Body of pancreas (tissue), 4 donors: ENCODE measurements at regions not wholly inside any gene's neighbourhood (a gene's known extent, or its start where the extent isn't known, plus 50 kb on each side); places are given as distances from the start of the nearest gene placed in this dataset.

ENCODE experiments used
- ATAC-seq: fragments of 150-250 bp; one replicate; pipeline ENCODE4 v1.9.1; 2016
- DNase-seq, 4 donors: peaks; one replicate each; pipeline ENCODE4 v3.0.0-alpha.2; 2019
- H3K27ac ChIP-seq, 4 donors: fragments of 200-600 bp; sonication (generic); 1 replicate in 3 of 4; 2 replicates in 1 of 4; pipeline versions ENCODE4 v1.5.1 to v1.6.1; 2016 to 2019; ENCODE audit warnings: mild to moderate bottlenecking in 1 of 4, mixed read lengths in 1 of 4, moderate library complexity in 1 of 4
- H3K27me3 ChIP-seq, 2 donors: fragments of 200-600 bp; sonication (generic); one replicate each; pipeline ENCODE4 v1.6.0; 2016; ENCODE audit warnings: mild to moderate bottlenecking in 1 of 2
- H3K36me3 ChIP-seq, 2 donors: fragments of 200-600 bp; sonication (generic); replicated peaks in 1 of 2; 2 replicates each; pipeline ENCODE4 v1.5.1; 2016; ENCODE audit warnings: low read depth in 2 of 2; ENCODE audit not compliant: insufficient read depth in 1 of 2
- H3K4me1 ChIP-seq: fragments of 200-600 bp; sonication (generic); one replicate; pipeline ENCODE4 v1.6.0; 2016
- H3K4me3 ChIP-seq, 2 donors: fragments of 200-600 bp; sonication (generic); 1 replicate in 1 of 2; 2 replicates in 1 of 2; pipeline ENCODE4 v1.5.1; 2016 to 2019
- H3K9me3 ChIP-seq, 3 donors: fragments of 200-600 bp; sonication (generic); 1 replicate in 2 of 3; 2 replicates in 1 of 3; pipeline ENCODE4 v1.5.1; 2016
- POLR2A ChIP-seq, 3 donors: fragments of 450-650 bp; IDR thresholded peaks; one replicate each; pipeline ENCODE4 v1.6.1; 2016; ENCODE audit warnings: antibody characterized with exemption in 3 of 3, mild to moderate bottlenecking in 2 of 3
- WGBS, 2 donors: methylation state at CpG; one replicate each; pipeline ENCODE4 v1.1.5; 2017; 5-methylcytosine and 5-hydroxymethylcytosine counted together
- intact Hi-C: fragments of 100-400 bp; cut with DNase I; formaldehyde crosslinking; loops from one replicate; pipeline ENCODE4 v1.15.1; 2023
- TF ChIP-seq, protein P1 (sequence below), 7 experiments: fragments of 450-650 bp in 4 of 7; fragments of 200-600 bp in 3 of 7; sonication (generic) in 3 of 7; IDR thresholded peaks; one replicate each; pipeline ENCODE4 v1.5.1; 2016 to 2019; ENCODE audit warnings: antibody characterized with exemption in 7 of 7

DNA sequence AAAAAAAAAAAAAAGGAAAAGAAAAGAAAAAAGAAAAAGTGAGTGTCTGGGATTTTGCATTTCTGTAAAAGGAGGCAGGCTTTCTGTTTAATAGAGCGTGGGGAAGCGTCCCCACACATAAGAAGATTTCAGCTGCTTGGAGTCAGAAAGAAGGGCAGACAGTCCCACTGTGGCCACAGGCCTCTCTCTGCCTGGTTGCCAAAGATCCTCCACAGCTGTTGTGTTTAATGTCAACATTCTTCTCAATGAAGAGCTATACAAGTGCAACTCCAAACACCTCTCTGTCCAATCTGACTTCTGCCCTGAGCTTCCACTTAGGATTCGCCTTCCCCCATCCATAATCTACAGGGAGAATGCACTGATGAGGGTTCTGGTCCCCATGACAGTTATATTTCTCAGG lies 64.3 kb upstream of the MLN start:
- no peak for DNase-seq
- TF ChIP-seq, protein P1, sequence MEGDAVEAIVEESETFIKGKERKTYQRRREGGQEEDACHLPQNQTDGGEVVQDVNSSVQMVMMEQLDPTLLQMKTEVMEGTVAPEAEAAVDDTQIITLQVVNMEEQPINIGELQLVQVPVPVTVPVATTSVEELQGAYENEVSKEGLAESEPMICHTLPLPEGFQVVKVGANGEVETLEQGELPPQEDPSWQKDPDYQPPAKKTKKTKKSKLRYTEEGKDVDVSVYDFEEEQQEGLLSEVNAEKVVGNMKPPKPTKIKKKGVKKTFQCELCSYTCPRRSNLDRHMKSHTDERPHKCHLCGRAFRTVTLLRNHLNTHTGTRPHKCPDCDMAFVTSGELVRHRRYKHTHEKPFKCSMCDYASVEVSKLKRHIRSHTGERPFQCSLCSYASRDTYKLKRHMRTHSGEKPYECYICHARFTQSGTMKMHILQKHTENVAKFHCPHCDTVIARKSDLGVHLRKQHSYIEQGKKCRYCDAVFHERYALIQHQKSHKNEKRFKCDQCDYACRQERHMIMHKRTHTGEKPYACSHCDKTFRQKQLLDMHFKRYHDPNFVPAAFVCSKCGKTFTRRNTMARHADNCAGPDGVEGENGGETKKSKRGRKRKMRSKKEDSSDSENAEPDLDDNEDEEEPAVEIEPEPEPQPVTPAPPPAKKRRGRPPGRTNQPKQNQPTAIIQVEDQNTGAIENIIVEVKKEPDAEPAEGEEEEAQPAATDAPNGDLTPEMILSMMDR (IDR thresholded peaks at IDR 0.05) = no peak
- H3K36me3 ChIP-seq = no peaks in the 10 kb centered on the region
- H3K27ac ChIP-seq = no peak overlapping the region
- ATAC-seq = no peak
- no peaks in the 10 kb centered on the region for H3K9me3 ChIP-seq
- H3K4me1 ChIP-seq = no peaks in the 10 kb centered on the region
- intact Hi-C loops = no loop called here
- 81 to 88% methylated on average over 3 of the region's 3 CpGs for WGBS, 2 donors
- no peak overlapping the region for H3K4me3 ChIP-seq
- no peaks in the 10 kb centered on the region for H3K27me3 ChIP-seq

DNA sequence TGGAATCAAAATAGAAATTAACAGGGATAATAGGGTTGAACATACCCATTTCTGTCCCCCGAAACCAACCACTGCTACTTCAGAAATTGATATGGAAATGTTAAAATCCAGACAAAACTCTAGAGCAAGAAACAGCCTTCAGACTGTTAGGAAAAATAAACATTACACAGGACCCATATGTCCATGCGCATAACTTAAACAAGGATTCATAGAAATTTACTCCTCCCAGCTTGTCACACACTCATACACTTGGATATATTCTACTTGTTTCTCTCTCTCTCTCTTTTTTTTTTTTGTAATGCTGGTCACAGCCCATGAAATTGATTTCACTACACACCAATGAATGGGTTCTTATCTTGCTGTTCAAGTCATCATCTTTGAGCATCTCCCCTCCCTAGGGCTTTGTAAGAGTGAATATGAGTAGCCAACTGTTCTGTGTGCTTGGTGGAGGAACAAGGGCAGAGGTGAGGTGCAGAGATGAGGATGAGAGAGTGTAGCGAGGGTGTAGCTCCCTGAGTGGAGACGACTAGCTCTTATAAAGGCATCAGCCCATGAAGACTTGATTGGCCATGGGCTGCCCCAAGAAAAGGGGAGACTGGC lies 61.8 kb upstream of the MLN start:
- no peak overlapping the region for H3K27ac ChIP-seq
- peaks cover 8% of the 10 kb centered on the region for H3K4me1 ChIP-seq
- intact Hi-C loops = no loop called here
- no peak for TF ChIP-seq POLR2A (IDR thresholded peaks at IDR 0.05)
- TF ChIP-seq, protein P1 (IDR thresholded peaks at IDR 0.05) = no peak
- H3K36me3 ChIP-seq = no peaks in the 10 kb centered on the region
- WGBS, 2 donors = 87 to 90% methylated on average over 4 of the region's 4 CpGs
- ATAC-seq (no peak), DNase-seq (no peak)
- no peaks in the 10 kb centered on the region for H3K9me3 ChIP-seq
- no peaks in the 10 kb centered on the region for H3K27me3 ChIP-seq
- H3K4me3 ChIP-seq = no peak overlapping the region

DNA sequence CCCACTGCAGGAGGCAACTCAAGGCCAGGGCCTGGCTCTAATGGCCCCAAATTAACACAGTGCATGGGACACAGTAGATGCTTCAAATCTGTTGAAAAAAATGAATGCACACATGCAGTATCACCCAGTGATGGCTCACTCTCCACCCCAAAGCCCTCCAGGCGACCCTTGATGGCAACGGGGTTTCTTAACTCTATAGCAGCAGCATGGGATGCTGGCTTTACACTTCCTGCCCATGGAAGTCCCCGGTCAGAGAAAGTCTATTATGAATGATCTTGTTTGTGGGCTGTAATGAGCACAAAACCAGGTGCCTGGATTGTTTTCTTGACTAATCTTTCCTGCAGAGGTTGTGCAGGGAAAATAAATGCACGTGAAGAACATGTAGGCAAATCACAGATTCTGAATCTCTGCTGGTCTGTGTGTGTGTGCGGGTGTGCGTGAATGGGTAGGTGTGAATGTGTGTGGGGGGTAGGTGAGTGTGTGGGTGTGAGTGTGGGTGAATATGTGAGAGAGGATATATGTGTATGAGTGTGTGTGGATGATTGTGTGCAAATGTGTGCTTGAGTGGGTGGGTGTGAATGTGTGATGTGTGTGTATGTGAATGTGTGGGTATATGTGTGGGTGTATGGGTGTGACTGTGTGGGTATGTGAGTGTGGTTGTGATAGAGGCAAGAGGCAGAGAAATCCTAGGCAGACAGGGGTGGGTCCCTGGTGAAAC lies 60.1 kb upstream of the MLN start:
- Histone ChIP-seq H3K9me3 (no peaks in the 10 kb centered on the region), H3K27ac (no peak overlapping the region), H3K36me3 (no peaks in the 10 kb centered on the region), H3K4me1 (peaks cover 8% of the 10 kb centered on the region), H3K4me3 (no peak overlapping the region), H3K27me3 (no peaks in the 10 kb centered on the region)
- intact Hi-C loops = no loop called here
- TF ChIP-seq, protein P1 (IDR thresholded peaks at IDR 0.05) = no peak
- no peak for TF ChIP-seq POLR2A (IDR thresholded peaks at IDR 0.05)
- 73 to 78% methylated on average over 6 of the region's 6 CpGs for WGBS, 2 donors
- DNase-seq (no peak), ATAC-seq (no peak)

DNA sequence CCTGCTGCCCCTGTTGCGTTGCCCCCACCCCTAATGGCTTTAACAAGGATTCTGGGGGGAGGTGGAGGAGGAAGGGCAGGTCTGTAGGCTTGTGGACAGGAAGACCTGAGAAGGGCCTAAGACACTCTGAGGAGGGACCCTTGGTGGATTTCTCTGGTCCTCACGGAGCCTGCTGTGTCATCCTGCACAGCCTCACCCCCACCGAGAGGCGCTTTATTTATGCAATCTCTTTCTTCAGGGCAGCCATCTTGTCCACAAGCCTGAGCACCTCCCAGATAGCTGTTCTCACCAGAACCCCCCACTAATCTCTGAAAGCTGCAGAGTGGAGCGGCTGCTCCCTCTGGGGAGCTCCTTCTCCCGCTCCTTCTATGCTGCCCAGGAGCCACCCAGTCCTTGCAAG lies 59.3 kb upstream of the MLN start:
- Histone ChIP-seq H3K27me3 (no peaks in the 10 kb centered on the region), H3K27ac (no peak overlapping the region), H3K9me3 (no peaks in the 10 kb centered on the region), H3K36me3 (no peaks in the 10 kb centered on the region), H3K4me3 (no peak overlapping the region), H3K4me1 (peaks cover 8% of the 10 kb centered on the region)
- DNase-seq = no peak
- no peak for TF ChIP-seq POLR2A (IDR thresholded peaks at IDR 0.05)
- TF ChIP-seq, protein P1 (IDR thresholded peaks at IDR 0.05) = no peak
- no peak for ATAC-seq
- WGBS, 2 donors = 90 to 91% methylated on average over 6 of the region's 6 CpGs
- intact Hi-C loops = no loop called here

DNA sequence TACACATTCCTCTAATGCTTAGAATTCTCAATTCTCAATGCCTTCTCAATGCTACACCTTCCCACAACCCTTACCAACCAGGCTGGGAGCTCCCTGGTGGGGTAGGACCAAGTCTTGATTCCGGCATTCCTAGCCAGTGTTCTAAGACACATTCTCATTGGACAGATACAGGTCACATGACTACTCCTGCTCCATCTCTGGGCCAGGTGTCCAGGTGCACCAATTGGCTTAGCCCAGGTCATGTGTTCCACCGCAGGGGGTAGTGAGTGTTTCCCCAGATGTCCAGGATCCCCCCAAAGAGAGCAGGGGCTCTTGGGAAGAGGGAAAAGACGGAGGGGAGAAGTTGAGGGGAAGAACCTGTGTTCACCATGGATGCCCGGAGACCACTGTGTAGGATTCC lies 58.7 kb upstream of the MLN start:
- Histone ChIP-seq H3K36me3 (no peaks in the 10 kb centered on the region), H3K4me3 (no peak overlapping the region), H3K27me3 (no peaks in the 10 kb centered on the region), H3K9me3 (no peaks in the 10 kb centered on the region), H3K27ac (no peak overlapping the region), H3K4me1 (peaks cover 8% of the 10 kb centered on the region)
- DNase-seq (no peak), ATAC-seq (no peak)
- TF ChIP-seq, protein P1 (IDR thresholded peaks at IDR 0.05) = no peak
- TF ChIP-seq POLR2A (IDR thresholded peaks at IDR 0.05) = no peak
- WGBS, 2 donors = 83 to 86% methylated on average over 4 of the region's 4 CpGs
- intact Hi-C loops = no loop called here
